Ascending aorta (tissue), 2 donors: ENCODE measurements at regions not wholly inside any gene's neighbourhood (a gene's known extent, or its start where the extent isn't known, plus 50 kb on each side); places are given as distances from the start of the nearest gene placed in this dataset.

ENCODE experiments used
- DNase-seq, 2 donors: peaks; one replicate each; pipeline ENCODE4 v3.0.0-alpha.2; 2019; ENCODE audit warnings: low spot score in 2 of 2
- H3K27ac ChIP-seq, 2 donors: fragments of 200-600 bp; sonication (generic); one replicate each; pipeline ENCODE4 v1.5.1; 2016 to 2017; ENCODE audit warnings: mild to moderate bottlenecking in 1 of 2
- H3K27me3 ChIP-seq: fragments of 200-600 bp; sonication (generic); one replicate; pipeline ENCODE4 v1.5.1; 2017
- H3K36me3 ChIP-seq, 2 donors: fragments of 200-600 bp; sonication (generic); one replicate each; pipeline ENCODE4 v1.5.1; 2016
- H3K4me1 ChIP-seq, 2 donors: fragments of 200-600 bp; sonication (generic); one replicate each; pipeline ENCODE4 v1.5.1; 2016 to 2017; ENCODE audit warnings: mild to moderate bottlenecking in 1 of 2
- H3K4me3 ChIP-seq, 2 donors: fragments of 200-600 bp; sonication (generic); one replicate each; pipeline ENCODE4 v1.5.1; 2016 to 2017; ENCODE audit warnings: mild to moderate bottlenecking in 1 of 2
- H3K9me3 ChIP-seq, 2 donors: fragments of 200-600 bp; sonication (generic); one replicate each; pipeline ENCODE4 v1.5.1; 2016
- CTCF ChIP-seq, 3 experiments: fragments of 200-600 bp in 2 of 3; fragments of 450-650 bp in 1 of 3; sonication (generic) in 2 of 3; IDR thresholded peaks; one replicate each; pipeline ENCODE4 v1.5.1; 2016 to 2019; ENCODE audit warnings: antibody characterized with exemption in 3 of 3, mild to moderate bottlenecking in 1 of 3, moderate library complexity in 1 of 3
- intact Hi-C: fragments of 100-400 bp; cut with DNase I; formaldehyde crosslinking; loops from one replicate; pipeline ENCODE4 v1.15.1; 2023

GRCh38 chr4:24057915-24058559 lies 168.2 kb upstream of the PPARGC1A start:
- intact Hi-C loops = no loop called here
- Histone ChIP-seq H3K36me3 (no peaks in the 10 kb centered on the region), H3K9me3 (no peaks in the 10 kb centered on the region), H3K27ac (no peak overlapping the region), H3K4me1 (no peaks in the 10 kb centered on the region), H3K4me3 (no peak overlapping the region), H3K27me3 (no peaks in the 10 kb centered on the region)
- no peak for DNase-seq
- no peak for TF ChIP-seq CTCF (IDR thresholded peaks at IDR 0.05)

GRCh38 chr4:24056289-24056688 lies 166.4 kb upstream of the PPARGC1A start:
- DNase-seq = no peak
- H3K36me3 ChIP-seq = no peaks in the 10 kb centered on the region
- H3K4me1 ChIP-seq = no peaks in the 10 kb centered on the region
- H3K4me3 ChIP-seq = no peak overlapping the region
- no peaks in the 10 kb centered on the region for H3K27me3 ChIP-seq
- no peak for TF ChIP-seq CTCF (IDR thresholded peaks at IDR 0.05)
- intact Hi-C loops = no loop called here
- H3K9me3 ChIP-seq = no peaks in the 10 kb centered on the region
- no peak overlapping the region for H3K27ac ChIP-seq

GRCh38 chr4:24055623-24056022 lies 165.8 kb upstream of the PPARGC1A start:
- intact Hi-C loops = no loop called here
- no peaks in the 10 kb centered on the region for H3K27me3 ChIP-seq
- no peak for TF ChIP-seq CTCF (IDR thresholded peaks at IDR 0.05)
- no peak overlapping the region for H3K27ac ChIP-seq
- H3K36me3 ChIP-seq = no peaks in the 10 kb centered on the region
- no peaks in the 10 kb centered on the region for H3K4me1 ChIP-seq
- no peak overlapping the region for H3K4me3 ChIP-seq
- DNase-seq = no peak
- H3K9me3 ChIP-seq = no peaks in the 10 kb centered on the region

- H3K4me3 ChIP-seq = no peak overlapping the region
- no peaks in the 10 kb centered on the region for H3K27me3 ChIP-seq
- no peak for TF ChIP-seq CTCF (IDR thresholded peaks at IDR 0.05)
- no peaks in the 10 kb centered on the region for H3K36me3 ChIP-seq
- no peaks in the 10 kb centered on the region for H3K9me3 ChIP-seq
- no peak overlapping the region for H3K27ac ChIP-seq
- H3K4me1 ChIP-seq = no peaks in the 10 kb centered on the region
- DNase-seq = no peak
- intact Hi-C loops = no loop called here
Measured at GRCh38 chr4:24054910-24055309, 165.1 kb upstream of the PPARGC1A start.

GRCh38 chr4:24053934-24054333 lies 164.1 kb upstream of the PPARGC1A start:
- no peaks in the 10 kb centered on the region for H3K36me3 ChIP-seq
- no peaks in the 10 kb centered on the region for H3K4me1 ChIP-seq
- no peaks in the 10 kb centered on the region for H3K9me3 ChIP-seq
- no peaks in the 10 kb centered on the region for H3K27me3 ChIP-seq
- H3K4me3 ChIP-seq = no peak overlapping the region
- H3K27ac ChIP-seq = no peak overlapping the region
- no peak for DNase-seq
- TF ChIP-seq CTCF (IDR thresholded peaks at IDR 0.05) = no peak
- intact Hi-C loops = no loop called here
